ENCODE measurements at regions not wholly inside any gene's neighbourhood (a gene's known extent, or its start where the extent isn't known, plus 50 kb on each side); places are given as distances from the start of the nearest gene placed in this dataset.

DNA sequence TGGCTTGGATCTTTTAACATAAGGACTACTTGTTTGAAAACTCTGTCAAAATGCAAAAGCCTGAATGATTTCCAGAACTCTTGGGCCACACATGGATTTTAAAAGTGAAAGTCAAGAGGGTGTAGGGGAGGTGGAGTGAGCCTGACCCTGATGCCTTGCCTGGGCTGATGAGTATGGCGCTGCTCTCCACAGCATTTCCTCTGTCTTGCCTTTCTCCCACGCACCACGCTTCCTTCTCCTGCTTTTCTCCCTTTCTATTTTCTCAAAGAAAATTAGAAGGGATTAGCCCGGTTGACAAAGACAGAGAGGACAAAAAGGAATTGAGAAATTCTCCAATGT lies 207.0 kb upstream of the CCDC68 start:
- DNase-seq = no peak

DNA sequence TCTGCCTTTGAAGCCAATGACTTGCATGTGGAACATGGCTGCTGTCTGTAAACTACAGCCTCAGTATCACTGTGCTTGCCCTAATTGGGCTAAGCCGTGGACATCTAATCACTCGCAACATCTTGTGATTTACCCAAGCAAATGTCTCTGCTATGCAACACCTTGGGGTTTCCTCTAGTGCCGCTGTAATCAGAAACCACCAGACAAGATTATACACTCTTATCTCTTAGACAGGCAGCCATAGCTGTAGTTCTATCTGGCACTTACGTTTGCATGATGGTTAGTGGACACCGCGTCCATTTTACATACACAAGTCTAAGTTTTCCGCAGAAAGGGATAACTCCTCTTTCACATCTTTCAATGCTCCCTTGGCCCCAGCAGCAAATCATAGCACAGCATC lies 204.3 kb upstream of the CCDC68 start:
- no peak for DNase-seq

DNA sequence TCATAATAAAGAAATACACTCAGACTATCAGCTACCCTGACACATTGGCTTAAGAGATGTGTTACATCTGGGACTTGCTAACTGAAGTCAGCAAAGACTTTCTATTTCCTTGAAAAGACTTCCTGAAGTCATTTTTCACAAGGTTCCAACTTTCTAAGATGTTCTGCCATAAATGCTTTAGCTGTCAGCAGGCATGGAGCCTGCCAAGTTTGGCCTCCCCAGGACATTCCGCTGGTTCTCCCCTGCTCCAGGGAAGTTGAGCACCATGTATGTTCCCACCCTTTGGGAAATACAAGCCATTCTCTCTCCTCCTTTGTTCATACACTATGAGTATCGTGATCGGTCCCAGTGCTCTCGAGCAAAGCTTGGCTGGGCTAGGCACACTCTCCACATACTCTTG lies 202.7 kb upstream of the CCDC68 start:
- no peak for DNase-seq

DNA sequence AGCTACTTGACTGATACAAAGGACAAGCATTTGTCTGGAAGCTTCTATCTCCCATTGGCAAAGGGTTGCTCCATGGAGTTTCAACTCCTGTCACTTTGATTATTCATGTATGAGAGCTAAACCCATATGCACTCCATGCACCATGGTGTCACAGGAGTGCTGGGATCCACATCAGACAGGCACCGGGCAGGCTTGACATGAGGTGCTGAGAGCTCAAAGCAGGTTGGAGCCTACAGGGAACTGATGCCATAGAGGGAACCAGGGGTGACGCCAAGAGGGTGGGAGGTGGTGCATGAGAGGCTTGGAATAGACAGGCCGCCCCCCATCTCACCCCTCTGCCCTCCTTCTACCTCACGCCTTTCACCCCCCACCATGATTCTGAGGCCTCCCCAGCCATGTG lies 199.8 kb upstream of the CCDC68 start:
- no peak for DNase-seq

DNA sequence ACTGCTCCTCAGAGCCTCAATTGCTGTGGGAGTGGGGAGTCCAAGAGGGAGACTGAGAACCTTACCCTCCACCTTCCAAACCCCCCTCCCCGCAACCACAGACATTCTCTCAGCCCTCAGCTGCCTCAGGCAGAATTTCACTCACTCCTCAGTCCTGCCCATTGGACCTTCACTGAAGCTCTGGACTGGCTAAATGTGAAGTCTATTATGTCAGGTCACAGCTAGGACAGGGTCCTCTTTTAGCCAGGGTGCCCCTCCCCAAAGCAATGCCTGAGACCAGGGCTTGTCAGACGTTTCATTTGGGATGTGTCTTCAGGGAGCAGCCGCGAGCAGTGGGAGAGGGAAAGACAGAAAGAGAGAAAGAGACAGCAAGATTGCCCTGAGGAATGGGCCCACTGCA lies 199.3 kb upstream of the CCDC68 start:
- no peak for DNase-seq

DNA sequence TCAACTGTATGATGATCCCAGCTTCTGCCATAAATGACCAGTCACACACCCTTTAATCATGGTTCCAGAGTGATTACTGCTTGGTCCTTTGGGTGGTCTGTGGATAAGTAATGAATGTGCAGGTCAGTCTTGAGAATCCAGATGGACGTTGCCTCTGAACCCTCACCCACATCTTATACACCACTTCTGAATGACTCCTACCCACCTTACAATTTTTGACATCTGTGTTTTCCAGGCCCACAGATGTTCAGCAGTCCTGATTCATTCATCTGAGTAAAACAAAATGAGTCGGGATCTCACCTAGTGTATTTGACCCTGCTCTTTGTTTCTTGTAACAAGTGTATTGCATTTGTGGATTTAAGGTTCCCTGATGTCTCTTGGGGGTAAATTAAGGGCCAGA lies 194.1 kb upstream of the CCDC68 start:
- no peak for DNase-seq

DNA sequence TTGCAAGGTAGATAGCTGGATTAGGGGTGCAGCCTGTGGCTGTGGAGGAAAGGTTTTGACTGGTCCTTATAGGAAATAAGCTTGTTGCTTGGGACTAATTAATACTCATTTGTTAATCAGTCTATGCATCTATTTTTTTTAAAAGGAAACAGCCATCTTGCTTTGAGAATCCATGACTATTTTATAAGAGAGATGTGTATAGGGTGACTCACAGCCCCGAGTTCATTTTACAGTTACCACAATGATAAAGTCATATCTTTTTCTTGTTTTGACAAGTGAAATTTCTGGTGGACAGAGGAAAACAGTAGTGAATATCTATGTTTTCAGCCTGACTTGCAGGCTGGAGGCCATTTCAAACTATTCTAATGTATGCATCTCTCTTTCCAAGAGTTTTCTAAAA lies 193.5 kb upstream of the CCDC68 start:
- DNase-seq = no peak

DNA sequence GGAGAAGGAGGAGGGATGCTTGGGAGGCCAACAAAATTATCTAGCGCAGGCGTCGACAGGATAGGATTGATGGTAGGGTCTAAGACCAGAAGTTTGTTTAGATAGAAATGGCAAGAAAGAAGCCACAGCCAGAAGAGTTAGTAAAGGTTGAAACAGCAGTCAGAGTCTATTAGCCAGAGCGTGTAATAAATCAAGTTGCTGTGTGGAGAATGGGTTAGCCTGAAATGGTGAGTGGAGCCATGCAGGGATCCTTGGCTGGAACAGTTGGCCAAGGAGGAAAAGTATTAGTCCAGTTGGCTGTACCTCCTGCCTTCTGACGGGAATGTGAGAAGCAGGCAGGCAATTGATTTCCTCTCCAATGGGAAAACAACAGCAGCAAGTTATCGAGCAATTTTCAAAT lies 190.7 kb upstream of the CCDC68 start:
- no peak for DNase-seq

DNA sequence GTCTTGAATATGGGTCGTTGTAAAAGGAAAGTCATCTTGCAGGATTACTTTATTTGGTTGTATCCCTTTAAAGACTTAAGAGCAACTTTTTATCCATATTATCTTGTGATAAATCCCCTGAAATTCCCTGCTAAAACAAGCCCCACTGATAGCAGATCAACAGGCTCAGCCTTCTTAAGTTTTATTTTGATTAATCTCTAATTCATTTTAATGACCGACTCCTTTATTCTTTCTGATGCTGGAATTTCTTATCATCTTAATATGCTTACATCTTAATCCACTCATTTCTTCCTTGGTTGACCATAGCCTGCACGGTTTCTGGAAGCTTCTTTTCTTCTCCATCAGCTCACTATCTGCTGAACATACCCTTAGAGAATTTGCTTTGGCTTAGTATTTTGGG lies 188.5 kb upstream of the CCDC68 start:
- no peak for DNase-seq

DNA sequence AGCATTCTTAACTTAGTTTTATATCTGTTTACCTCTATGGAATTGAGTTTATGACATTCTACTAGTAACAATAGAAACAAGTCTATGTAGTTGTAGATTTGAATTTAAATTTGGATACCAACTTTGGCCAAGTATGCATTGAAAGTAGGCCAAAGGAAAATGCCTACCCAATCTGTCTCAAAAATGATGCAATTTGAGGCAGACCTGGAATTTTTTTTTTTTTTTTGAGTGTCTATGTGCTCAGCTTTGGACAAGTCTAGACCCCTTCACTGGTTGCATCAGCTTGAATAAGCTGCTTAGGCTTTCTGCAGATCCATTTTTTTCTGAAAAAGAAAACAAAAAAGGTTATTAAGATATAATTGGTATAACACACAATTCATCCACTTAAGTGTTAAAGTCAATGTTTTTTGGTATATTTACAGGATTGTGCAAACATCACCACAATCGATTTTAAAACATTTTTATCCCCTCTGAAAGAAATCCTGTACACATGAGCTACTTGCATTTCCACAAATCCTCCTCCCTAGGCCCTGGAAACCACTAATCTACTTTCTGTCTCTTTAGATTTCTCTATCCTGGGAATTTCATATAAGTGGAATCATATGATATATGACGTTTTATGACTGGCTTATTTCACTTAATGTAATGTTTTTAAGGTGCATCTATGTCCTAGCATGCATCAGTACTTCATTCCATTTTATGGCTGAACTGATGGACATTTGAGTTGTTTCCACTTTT lies 185.1 kb upstream of the CCDC68 start:
- no peak for DNase-seq

DNA sequence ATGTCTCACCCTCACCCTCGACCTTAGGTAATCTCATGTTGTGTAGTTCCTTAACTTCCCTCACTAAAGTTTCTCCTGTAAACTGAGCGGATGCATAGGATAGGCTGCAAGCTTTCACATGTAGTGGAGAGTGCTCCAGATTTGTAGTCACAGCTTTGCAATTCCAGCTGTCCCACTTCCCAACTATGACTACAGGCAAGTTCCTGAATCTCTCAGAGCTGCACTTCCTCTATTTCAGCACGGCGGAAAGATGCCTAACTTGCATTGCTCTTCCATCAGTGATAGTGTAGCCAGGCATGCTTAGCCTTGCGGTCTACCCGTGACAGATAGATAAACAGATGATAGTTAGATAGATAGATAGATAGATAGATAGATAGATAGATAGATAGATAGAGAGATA lies 183.1 kb upstream of the CCDC68 start:
- no peak for DNase-seq

DNA sequence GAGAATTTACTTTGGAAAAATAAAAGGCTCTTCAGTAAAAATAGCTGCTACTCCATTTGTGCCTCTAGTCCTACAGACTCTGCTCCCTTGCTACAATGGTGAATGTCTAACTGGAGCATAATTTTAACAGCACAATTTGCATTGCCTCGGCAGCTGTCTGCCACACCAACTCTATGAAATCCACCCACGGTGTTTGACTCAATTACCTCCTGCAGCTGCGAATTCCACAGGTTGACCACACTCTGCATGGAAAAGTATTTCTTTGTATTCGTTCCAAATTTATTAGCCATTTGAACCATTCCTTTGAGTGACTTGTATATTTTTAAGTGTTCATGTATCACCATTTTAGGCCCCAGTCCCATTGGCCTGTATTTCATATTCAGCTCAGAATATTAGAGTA lies 182.1 kb upstream of the CCDC68 start:
- no peak for DNase-seq

DNA sequence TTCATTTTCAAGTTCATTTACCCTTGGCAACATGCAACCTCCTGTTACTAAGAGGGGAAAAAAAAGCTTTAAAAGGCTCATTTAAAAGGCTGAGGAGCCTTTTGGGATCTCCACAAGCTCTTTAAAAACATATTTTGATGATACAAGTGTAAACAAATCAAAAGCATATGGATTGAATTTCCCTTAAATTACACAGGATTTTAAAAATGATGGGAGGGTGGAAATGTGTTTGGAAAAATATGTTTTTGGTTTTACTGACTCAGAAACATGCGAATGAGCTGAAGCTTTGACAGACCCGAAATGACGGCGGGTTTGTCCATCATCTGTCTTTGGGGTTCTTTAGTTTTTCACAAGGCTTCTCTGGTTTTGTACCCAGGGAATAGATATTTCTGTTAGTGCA lies 180.6 kb upstream of the CCDC68 start:
- DNase-seq = no peak

DNA sequence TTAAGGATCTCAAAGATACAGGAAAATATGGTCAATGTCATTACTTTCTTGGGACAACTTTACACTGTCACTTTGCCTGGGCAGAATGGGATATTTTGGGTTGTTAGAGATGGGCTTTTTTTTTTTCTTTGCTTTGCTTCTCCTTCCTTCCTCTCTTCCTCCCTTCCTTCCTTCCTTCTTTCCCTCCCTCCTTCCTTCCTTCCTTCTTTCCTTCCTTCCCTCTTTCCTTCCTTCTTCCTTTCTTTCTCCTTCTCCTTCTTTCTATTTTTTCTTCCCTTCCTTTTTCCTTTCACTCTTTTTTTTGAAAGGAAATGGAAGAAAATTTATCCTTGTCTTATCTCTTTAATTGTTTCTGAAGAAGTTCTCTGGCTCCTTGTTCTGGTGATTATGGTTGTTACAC lies 180.0 kb upstream of the CCDC68 start:
- DNase-seq = no peak

DNA sequence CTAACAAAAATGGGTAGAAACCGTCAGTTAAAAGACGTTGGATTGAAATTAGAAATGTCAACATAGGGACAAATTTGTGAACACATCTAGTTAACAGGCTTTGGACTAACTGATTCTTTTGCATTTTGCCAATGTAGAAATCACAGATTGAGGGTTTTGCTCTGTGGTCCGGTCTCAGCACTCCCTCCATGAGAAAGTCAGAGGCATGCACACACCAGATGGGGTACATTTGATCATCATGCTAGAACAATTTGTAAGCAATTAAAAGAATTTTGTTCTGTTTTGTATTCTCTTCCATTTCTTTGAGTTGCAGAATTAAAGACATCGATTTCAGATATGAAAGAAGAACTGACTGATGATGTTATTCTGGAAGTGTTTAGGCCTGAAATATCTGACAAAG lies 179.1 kb upstream of the CCDC68 start:
- no peak for DNase-seq

DNA sequence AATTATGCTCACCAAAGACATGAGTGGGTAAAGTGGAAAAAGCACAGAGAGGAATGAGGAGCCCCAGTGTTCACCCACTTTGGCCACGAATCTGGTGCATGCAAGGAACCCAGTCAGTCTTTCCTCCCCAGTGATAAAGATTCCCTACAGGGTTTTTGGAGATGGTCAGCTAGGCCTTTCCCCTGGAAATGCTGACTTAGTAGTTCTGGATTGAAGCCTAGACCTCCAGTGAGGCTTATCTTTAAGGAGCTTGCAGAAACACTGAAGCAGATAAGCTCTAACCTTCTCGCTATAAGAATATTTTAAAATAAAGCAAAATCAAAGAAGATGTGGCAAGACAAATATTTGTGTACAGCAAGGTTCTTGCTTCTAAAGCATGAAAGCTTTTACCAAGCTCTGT lies 178.3 kb upstream of the CCDC68 start:
- DNase-seq = no peak

DNA sequence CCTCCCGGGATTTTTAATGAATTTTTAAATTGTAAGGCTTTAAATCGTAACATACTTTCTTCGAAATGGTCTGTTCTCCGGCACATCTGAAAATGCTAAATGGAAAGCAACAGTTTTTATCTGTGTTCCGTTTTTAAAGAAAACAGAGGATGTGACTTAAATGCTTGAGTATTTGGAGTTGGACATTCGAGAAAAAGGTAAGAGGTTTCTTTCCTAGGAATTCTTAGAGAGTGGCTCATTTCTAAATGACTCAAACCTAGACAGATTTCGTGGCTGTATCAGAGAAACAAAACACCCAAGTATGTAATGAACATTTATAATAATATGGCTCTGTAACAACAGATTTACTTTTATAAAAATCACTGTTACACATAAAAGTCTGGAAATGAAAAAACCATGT lies 177.6 kb upstream of the CCDC68 start:
- DNase-seq = no peak

DNA sequence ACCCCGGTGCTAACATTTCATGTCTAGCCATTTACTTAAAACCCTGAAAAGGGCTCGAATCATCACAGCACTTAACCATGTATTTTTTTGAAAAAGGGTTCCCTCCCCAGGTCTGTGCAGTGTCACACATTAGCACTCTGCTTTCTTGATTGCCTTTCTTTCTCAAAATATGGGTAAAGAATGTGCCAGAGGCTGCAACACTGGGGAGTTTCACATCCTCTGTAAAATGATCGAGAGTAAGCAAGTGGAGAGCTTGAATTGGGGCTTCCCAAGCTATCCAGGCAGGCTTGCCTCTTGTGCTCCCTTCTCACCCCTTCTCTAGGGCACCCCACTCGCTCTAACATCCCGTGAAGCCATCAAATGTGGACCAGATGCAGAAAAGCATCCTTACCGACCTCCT lies 177.0 kb upstream of the CCDC68 start:
- no peak for DNase-seq

DNA sequence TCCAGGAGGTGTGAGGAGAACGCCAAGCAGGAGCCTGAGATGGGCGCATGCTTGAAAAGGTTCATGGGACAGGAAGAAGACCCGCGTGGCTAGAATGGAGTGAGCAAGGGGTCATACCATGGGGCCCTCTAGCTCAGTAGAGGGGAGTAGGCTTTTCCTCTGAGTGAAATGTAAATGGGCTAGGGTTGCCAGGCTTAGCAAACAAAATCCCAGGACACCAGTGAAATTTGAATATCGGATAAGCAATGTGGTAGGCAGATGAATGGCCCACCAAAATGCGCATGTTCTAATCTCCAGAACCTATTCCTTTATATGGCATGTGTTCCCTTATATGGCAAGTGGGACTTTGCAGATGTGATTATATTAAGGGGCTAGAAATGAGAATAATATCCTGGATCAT lies 174.1 kb upstream of the CCDC68 start:
- no peak for DNase-seq

DNA sequence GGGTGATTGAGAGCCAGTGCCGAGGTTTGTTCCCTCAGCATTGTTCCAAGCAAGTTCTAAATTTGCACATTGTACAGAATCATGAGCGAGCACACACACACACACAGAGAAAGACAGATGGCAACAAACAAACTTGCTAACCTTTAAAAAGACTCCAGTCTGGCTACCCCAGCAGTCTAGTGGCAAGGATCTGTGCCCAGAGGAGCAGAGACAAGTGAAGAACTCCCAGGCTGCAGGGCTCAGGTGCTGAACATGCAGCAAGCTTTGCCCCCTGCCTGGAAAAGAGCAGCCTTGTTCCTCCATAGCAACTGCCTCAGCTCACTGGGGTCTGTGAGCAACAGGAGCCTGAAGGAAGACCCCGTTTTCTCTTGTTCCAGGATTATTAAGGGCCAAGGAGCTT lies 169.2 kb upstream of the CCDC68 start:
- DNase-seq = no peak

DNA sequence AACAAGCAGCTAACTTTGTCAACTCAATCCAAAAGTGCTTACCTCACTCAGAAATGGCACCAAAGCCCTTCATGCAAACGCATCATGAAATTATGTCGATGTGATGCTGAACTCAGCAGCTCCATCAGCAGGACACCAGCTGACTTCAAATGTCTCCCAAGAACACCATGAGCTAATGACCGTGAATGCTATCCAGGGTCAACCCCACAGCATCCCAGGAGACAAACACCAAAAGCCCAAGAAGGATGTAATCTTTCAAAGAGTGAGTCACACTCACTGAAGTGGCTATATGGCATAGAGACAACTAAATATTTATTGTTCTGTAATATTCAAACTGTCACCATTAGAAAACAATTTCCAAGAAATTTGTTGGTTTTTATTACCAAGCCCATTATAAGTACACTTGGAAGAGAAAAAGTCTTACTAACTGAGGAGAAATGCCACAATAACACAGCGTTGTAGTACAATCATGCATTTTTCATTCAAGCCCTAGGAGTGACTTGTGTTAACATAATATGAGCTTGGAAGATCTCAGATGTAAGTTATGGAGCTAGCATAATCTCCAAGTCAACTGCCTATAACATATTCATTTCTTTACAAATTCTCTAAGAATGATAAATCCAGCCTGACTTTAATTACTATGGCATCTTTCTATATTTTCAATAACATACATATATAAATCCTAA lies 165.0 kb upstream of the CCDC68 start:
- DNase-seq = no peak

DNA sequence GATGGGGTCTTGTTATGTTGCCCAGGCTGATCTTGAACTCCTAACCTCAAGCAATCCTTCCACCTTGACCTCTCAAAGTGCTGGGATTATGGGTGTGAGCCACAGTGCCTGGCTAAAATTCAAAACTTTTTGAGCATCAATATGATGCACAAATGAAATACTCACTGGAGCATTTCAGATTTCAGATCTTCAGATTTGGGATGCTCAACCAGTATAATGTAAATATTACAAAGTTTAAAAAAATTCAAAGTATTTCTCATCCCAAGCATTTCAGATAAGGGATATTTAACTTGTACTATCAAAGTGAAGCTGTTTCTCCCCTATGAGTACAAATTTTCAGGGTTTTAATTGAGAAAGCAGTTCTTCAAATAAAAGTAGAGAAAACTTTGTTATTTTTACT lies 164.1 kb upstream of the CCDC68 start:
- no peak for DNase-seq

DNA sequence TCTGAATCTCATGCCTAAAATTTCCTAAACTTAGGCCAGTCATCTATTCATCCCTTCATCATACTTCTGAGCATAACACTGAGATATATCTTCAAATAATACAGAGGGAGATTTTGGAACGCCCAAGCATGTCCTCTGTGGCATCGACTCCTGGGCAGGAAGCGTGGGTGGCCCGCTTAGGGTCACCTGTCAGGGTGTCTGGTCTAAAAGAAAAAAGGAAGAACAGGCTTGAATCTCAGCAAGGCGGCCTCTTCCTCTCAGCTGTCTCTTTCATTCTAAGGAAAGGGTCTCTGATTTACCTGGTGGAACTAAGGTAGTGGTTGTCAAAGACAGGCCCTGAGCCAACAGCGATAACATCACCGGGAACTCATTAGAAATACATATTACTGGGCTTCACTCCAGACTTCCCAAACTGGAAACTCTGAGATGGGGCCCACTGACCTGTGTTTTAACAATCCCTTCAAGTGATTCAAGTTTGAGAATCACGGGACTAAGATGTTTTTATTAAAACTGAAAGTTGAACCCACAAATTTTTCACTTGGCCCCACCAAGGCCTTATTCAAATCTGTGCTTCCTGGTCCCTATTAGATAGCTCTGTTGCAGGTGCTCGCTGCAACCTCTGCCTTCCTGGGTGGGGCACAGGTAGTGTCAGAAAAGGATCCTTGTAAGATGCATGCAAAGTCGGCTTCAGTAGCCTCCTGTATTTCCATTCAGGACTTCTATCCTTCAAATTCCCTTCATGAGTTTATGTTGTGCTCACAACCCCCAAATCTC lies 162.3 kb upstream of the CCDC68 start:
- no peak for DNase-seq

DNA sequence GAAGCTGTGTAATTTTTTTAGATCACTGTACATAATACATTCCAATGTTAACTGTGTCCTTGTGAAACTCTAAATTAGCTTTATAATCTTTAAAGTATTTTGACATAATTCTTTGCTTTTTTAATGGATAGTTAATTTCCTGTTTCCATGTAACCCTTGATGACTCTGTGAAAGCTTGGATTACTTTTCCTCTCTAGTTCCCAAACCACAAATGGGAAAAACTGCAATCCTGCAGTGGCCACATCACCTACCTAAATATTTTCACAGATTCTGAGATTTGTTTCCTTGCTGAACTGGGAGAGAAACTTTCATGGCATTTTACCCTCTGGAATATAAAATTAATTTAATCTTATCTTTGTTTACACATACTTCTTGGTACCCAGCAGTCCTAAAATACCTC lies 161.6 kb upstream of the CCDC68 start:
- no peak for DNase-seq
